Anterior cingulate cortex (tissue), 58 donors: ENCODE measurements at regions not wholly inside any gene's neighbourhood (a gene's known extent, or its start where the extent isn't known, plus 50 kb on each side); places are given as distances from the start of the nearest gene placed in this dataset.

Experiments
- DNase-seq, 58 donors: peaks; one replicate each; lab custom pipeline; 2025; lab: John Stamatoyannopoulos, UW

GRCh38 chr12:107267604-107268003, 174.3 kb upstream of the CRY1 start:
- DNase-seq, result no peak

GRCh38 chr12:107271523-107271922, 178.2 kb upstream of the CRY1 start:
- no peak for DNase-seq

GRCh38 chr12:107275530-107275929, 182.2 kb upstream of the CRY1 start:
- no peak for DNase-seq

- no peak for DNase-seq
Observed at GRCh38 chr12:107277855-107278254, 184.5 kb upstream of the CRY1 start.

GRCh38 chr12:107282628-107283027, 189.3 kb upstream of the CRY1 start:
- DNase-seq, result no peak

- DNase-seq, result no peak
Observed at GRCh38 chr12:107283652-107284051, 190.3 kb upstream of the CRY1 start.

GRCh38 chr12:107284692-107285091, 191.3 kb upstream of the CRY1 start:
- DNase-seq, result no peak

- no peak for DNase-seq
Observed at GRCh38 chr12:107287436-107288413, 194.4 kb upstream of the CRY1 start.

- no peak for DNase-seq
Observed at GRCh38 chr12:107288414-107289127, 195.2 kb upstream of the CRY1 start.

- peak in 5 of 58 donors; percentile 0 to 1 (median 1) for DNase-seq
Observed at GRCh38 chr12:107291018-107291417, 197.7 kb upstream of the CRY1 start.

- no peak for DNase-seq
Observed at GRCh38 chr12:107296681-107297089, 203.3 kb upstream of the CRY1 start.

GRCh38 chr12:107302649-107303341, 209.4 kb upstream of the CRY1 start:
- DNase-seq, result no peak

GRCh38 chr12:107304588-107305532, 211.5 kb upstream of the CRY1 start:
- no peak for DNase-seq

- DNase-seq, result no peak
Observed at GRCh38 chr12:107306141-107306659, 212.9 kb upstream of the CRY1 start.

- no peak for DNase-seq
Observed at GRCh38 chr12:107308310-107308709, 215.0 kb upstream of the CRY1 start.

GRCh38 chr12:107309020-107309419, 215.7 kb upstream of the CRY1 start:
- no peak for DNase-seq

- no peak for DNase-seq
Observed at GRCh38 chr12:107310621-107311020, 217.3 kb upstream of the CRY1 start.

- no peak for DNase-seq
Observed at GRCh38 chr12:107311682-107312081, 218.3 kb upstream of the CRY1 start.

GRCh38 chr12:107317751-107318555, 224.6 kb upstream of the CRY1 start:
- peak in 42 of 58 donors; percentile 11 to 64 (median 30) for DNase-seq
